Activated CD8-positive, alpha-beta T cell treated with anti-CD3 and anti-CD28 coated beads for 36 hours (primary cell): ENCODE measurements at regions not wholly inside any gene's neighbourhood (a gene's known extent, or its start where the extent isn't known, plus 50 kb on each side); places are given as distances from the start of the nearest gene placed in this dataset.

ENCODE experiments used
- ATAC-seq: fragments of 200-7000 bp; cut with Tn5 transposase; one replicate; pipeline ENCODE4 v1.10.0; 2021; ENCODE audit warnings: mild to moderate bottlenecking, moderate library complexity
- CTCF ChIA-PET: fragments of 350-600 bp; sonication (Branson Sonifier 250); formaldehyde crosslinking; loops from one replicate; lab custom pipeline; 2021; ENCODE audit warnings: antibody characterized with exemption; lab: Charles Lee
- POLR2A ChIA-PET: fragments of 350-600 bp; sonication (Branson Sonifier 250); formaldehyde crosslinking; loops from one replicate; lab custom pipeline; 2021; ENCODE audit warnings: antibody characterized with exemption; lab: Charles Lee
- DNase-seq: peaks from one replicate; pipeline ENCODE4 v3.0.0-alpha.2; 2020
- H3K27ac Mint-ChIP-seq: one replicate; pipeline ENCODE4 v1.8.0; 2021; ENCODE audit warnings: mild to moderate bottlenecking, mixed read lengths
- H3K27me3 Mint-ChIP-seq: one replicate; pipeline ENCODE4 v1.8.0; 2021; ENCODE audit warnings: mixed read lengths
- H3K36me3 Mint-ChIP-seq: one replicate; pipeline ENCODE4 v1.8.0; 2021; ENCODE audit warnings: low read depth, mixed read lengths
- H3K4me1 Mint-ChIP-seq: one replicate; pipeline ENCODE4 v1.8.0; 2021; ENCODE audit warnings: low read depth, mixed read lengths
- H3K4me3 Mint-ChIP-seq: one replicate; pipeline ENCODE4 v1.8.0; 2021; ENCODE audit warnings: mild to moderate bottlenecking, moderate library complexity, mixed read lengths
- H3K9me3 Mint-ChIP-seq: one replicate; pipeline ENCODE4 v1.8.0; 2021; ENCODE audit warnings: mixed read lengths
- CTCF ChIP-seq: fragments of 200-600 bp; IDR thresholded peaks from one replicate; pipeline ENCODE4 v1.8.0; 2022; ENCODE audit warnings: antibody characterized with exemption, mild to moderate bottlenecking
- intact Hi-C: fragments of 100-400 bp; cut with micrococcal nuclease; formaldehyde crosslinking; loops from one replicate; pipeline ENCODE4 v1.10.0; 2022

GRCh38 chr6:3986241-3986640, 92.7 kb downstream of the FAM217A start:
- POLR2A ChIA-PET: interaction anchor here (0.6 kb wide), 1 partner anchor 35 kb away, joined by 3 read pairs; no protein-coding TSS in a partner anchor

GRCh38 chr6:3987053-3987452, 91.9 kb downstream of the FAM217A start:
- no peak for TF ChIP-seq CTCF
- H3K27ac Mint-ChIP-seq: no peak overlapping the region
- POLR2A ChIA-PET: interaction anchor here (0.7 kb wide), 1 partner anchor 686 kb away, joined by 3 read pairs; no protein-coding TSS in a partner anchor
- H3K36me3 Mint-ChIP-seq: peaks cover 2% of the 10 kb centered on the region
- no peak for DNase-seq
- no peaks in the 10 kb centered on the region for H3K9me3 Mint-ChIP-seq
- ATAC-seq: no peak
- H3K4me3 Mint-ChIP-seq: no peak overlapping the region
- peaks cover 8% of the 10 kb centered on the region for H3K4me1 Mint-ChIP-seq
- CTCF ChIA-PET: interaction anchor here (1.3 to 5.4 kb wide), 3 partner anchors 9 to 138 kb away, joined by 4 to 53 read pairs (median 9); partner anchors contain the start of gene FAM50B
- intact Hi-C loops: no loop called here
- H3K27me3 Mint-ChIP-seq: no peaks in the 10 kb centered on the region

More at GRCh38 chr6:3986241-3986640, 92.7 kb downstream of the FAM217A start:
- H3K27me3 Mint-ChIP-seq: no peaks in the 10 kb centered on the region
- peaks cover 4% of the 10 kb centered on the region for H3K36me3 Mint-ChIP-seq
- CTCF ChIA-PET: interaction anchor here (1.3 to 5.4 kb wide), 4 partner anchors 8 to 137 kb away, joined by 4 to 53 read pairs (median 8); partner anchors contain the start of gene FAM50B
- no peak for DNase-seq
- intact Hi-C loops: no loop called here
- no peak overlapping the region for H3K27ac Mint-ChIP-seq
- no peak for ATAC-seq
- no peak for TF ChIP-seq CTCF
- peaks cover 6% of the 10 kb centered on the region for H3K4me1 Mint-ChIP-seq
- no peak overlapping the region for H3K4me3 Mint-ChIP-seq
- H3K9me3 Mint-ChIP-seq: no peaks in the 10 kb centered on the region

DNA sequence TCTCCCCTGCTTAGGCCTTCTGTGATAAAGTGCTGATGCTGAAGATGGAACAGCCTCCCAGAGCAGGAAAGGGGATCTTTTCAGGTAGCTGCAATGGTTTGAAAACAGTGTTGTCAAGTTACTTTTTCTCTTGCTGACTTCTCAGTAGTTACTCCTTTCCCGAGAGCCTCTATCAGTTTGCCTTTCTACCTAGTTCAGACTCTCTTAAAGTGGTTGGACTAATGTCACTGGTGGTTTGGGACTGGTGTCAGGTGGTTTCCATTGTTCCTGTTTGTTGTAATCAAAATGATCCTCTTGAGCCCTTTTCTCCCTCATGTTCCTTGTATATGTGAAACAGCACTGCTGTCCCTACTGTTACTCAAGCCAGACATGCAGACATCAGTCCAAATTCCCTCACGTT, 91.4 kb downstream of the FAM217A start:
- no peak for DNase-seq
- ChIA-PET CTCF (interaction anchor here (1.9 to 5.4 kb wide), 2 partner anchors 9 to 139 kb away, joined by 9 to 53 read pairs; partner anchors contain the start of gene FAM50B), POLR2A (interaction anchor here (0.7 kb wide), 1 partner anchor 686 kb away, joined by 3 read pairs; no protein-coding TSS in a partner anchor)
- no peak for ATAC-seq
- Mint-ChIP-seq H3K4me3 (no peak overlapping the region), H3K27ac (no peak overlapping the region), H3K36me3 (no peaks in the 10 kb centered on the region), H3K4me1 (peaks cover 8% of the 10 kb centered on the region), H3K27me3 (no peaks in the 10 kb centered on the region), H3K9me3 (no peaks in the 10 kb centered on the region)
- intact Hi-C loops: no loop called here
- no peak for TF ChIP-seq CTCF

DNA sequence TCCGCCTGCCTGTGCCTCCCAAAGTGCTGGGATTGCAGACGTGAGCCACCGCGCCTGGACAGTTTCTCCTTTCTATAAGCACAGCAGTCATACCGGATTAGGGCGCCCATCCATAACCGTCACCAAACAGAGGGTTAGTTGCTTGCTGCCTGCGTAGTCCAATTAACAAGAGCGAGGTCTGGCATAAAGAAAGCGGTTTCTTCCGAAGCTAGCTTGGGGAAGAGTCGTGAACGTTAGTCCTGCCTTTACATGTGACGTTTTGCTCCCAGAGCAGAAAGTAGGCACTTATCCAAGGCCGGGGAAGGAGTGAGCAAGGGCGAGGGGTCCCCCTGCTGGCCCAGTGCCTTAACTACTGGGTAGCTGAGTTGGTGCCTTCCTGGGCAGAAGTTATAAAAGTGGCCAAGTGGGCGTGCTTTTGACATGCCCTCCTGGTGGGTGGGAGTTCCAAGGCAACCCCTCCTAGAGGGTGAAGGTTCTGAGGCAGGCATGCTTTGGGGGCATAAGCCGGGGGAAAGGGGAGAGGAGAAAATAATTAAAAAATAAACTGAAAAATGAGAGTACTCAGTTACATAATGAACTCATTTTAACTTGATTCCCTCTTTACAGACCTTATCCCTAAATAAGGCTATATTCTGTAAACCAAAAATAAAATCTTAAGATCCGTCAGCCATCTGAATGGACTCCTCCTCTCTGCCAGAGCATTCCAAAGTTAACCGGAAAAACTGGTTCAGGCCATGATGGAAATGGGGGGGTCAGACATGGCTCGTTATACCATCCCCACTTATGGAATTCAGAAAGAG, 88.0 kb downstream of the FAM217A start:
- intact Hi-C loops: loop anchor here (5.0 kb wide), 1 partner anchor 249 kb away; no protein-coding TSS in a partner anchor
- H3K4me3 Mint-ChIP-seq: no peak overlapping the region
- DNase-seq (peak; percentile 86), ATAC-seq (peak; percentile 98)
- ChIA-PET CTCF (interaction anchor here (0.5 to 5.4 kb wide), 24 partner anchors 8 to 894 kb away, joined by 3 to 53 read pairs (median 4); partner anchors contain the start of gene FAM50B), POLR2A (no interaction called here)
- H3K4me1 Mint-ChIP-seq: peaks cover 8% of the 10 kb centered on the region
- no peaks in the 10 kb centered on the region for H3K9me3 Mint-ChIP-seq
- no peaks in the 10 kb centered on the region for H3K36me3 Mint-ChIP-seq
- H3K27me3 Mint-ChIP-seq: no peaks in the 10 kb centered on the region
- TF ChIP-seq CTCF: peak; percentile 75
- no peak overlapping the region for H3K27ac Mint-ChIP-seq
